SK-N-SH (cell line): ENCODE measurements at regions not wholly inside any gene's neighbourhood (a gene's known extent, or its start where the extent isn't known, plus 50 kb on each side); places are given as distances from the start of the nearest gene placed in this dataset.

Source experiments
- CTCF ChIP-seq: fragments of 200-600 bp; sonication (generic); IDR thresholded peaks from 2 replicates; pipeline ENCODE4 v1.6.1; 2017; ENCODE audit warnings: antibody characterized with exemption, mild to moderate bottlenecking, moderate library complexity
- EP300 ChIP-seq, 2 experiments: IDR thresholded peaks; 2 replicates each; pipeline versions ENCODE4 v1.4.0 to v1.6.1; 2012; ENCODE audit warnings: borderline replicate concordance in 1 of 2, low read depth in 1 of 2, low read length in 1 of 2
- EZH2phosphoT487 ChIP-seq: fragments of 200-600 bp; sonication (generic); IDR thresholded peaks from 2 replicates; pipeline ENCODE4 v1.6.1; 2017; ENCODE audit warnings: low read depth, mixed run types, mild to moderate bottlenecking, antibody characterized with exemption, moderate library complexity, borderline replicate concordance
- JUND ChIP-seq: IDR thresholded peaks from 2 replicates; pipeline ENCODE4 v1.4.0; 2012
- NRF1 ChIP-seq: IDR thresholded peaks from 2 replicates; pipeline ENCODE4 v1.6.1; 2012; ENCODE audit warnings: low read depth, mild to moderate bottlenecking, low read length
- PBX3 ChIP-seq: IDR thresholded peaks from 2 replicates; pipeline ENCODE4; 2012
- POLR2AphosphoS5 ChIP-seq: IDR thresholded peaks from 2 replicates; pipeline ENCODE4 v1.6.1; 2012; ENCODE audit warnings: low read depth, low read length
- RFX5 ChIP-seq: IDR thresholded peaks from 2 replicates; pipeline ENCODE4 v1.6.1; 2012; ENCODE audit warnings: mild to moderate bottlenecking, improper control_type of control experiment, low read length
- ZBTB33 ChIP-seq: IDR thresholded peaks from 2 replicates; pipeline ENCODE4 v1.4.0; 2012; ENCODE audit warnings: low read depth, borderline replicate concordance
- TF ChIP-seq, protein P1 (sequence below): IDR thresholded peaks from 2 replicates; pipeline ENCODE4 v1.4.0; 2012; ENCODE audit warnings: low read depth
- TF ChIP-seq, protein P2 (sequence below): IDR thresholded peaks from 2 replicates; pipeline ENCODE4 v1.6.1; 2012; ENCODE audit warnings: mild to moderate bottlenecking, low read depth, low read length, moderate library complexity

GRCh38 chr1:224503161-224504118 lies 68.8 kb upstream of the WDR26 start:
- TF ChIP-seq POLR2AphosphoS5 (no peak), RFX5 (no peak), NRF1 (no peak), CTCF (no peak; the same call in 1 of the 2 replicates), EZH2phosphoT487 (no peak), EP300 (IDR thresholded peaks at IDR 0.05; ENCODE audit: borderline replicate concordance in 1 of 2, low read depth in 1 of 2, low read length in 1 of 2) (peak in 1 of 2 experiments; percentile 13; a peak in 1 of 4 replicates), JUND (no peak), PBX3 (peak; percentile 50), ZBTB33 (no peak)
- TF ChIP-seq, protein P1, sequence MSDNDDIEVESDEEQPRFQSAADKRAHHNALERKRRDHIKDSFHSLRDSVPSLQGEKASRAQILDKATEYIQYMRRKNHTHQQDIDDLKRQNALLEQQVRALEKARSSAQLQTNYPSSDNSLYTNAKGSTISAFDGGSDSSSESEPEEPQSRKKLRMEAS, result peak; percentile 73
- TF ChIP-seq, protein P2, sequence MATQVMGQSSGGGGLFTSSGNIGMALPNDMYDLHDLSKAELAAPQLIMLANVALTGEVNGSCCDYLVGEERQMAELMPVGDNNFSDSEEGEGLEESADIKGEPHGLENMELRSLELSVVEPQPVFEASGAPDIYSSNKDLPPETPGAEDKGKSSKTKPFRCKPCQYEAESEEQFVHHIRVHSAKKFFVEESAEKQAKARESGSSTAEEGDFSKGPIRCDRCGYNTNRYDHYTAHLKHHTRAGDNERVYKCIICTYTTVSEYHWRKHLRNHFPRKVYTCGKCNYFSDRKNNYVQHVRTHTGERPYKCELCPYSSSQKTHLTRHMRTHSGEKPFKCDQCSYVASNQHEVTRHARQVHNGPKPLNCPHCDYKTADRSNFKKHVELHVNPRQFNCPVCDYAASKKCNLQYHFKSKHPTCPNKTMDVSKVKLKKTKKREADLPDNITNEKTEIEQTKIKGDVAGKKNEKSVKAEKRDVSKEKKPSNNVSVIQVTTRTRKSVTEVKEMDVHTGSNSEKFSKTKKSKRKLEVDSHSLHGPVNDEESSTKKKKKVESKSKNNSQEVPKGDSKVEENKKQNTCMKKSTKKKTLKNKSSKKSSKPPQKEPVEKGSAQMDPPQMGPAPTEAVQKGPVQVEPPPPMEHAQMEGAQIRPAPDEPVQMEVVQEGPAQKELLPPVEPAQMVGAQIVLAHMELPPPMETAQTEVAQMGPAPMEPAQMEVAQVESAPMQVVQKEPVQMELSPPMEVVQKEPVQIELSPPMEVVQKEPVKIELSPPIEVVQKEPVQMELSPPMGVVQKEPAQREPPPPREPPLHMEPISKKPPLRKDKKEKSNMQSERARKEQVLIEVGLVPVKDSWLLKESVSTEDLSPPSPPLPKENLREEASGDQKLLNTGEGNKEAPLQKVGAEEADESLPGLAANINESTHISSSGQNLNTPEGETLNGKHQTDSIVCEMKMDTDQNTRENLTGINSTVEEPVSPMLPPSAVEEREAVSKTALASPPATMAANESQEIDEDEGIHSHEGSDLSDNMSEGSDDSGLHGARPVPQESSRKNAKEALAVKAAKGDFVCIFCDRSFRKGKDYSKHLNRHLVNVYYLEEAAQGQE, result no peak
